Nephron progenitor cell (in vitro differentiated cells): ENCODE measurements at regions not wholly inside any gene's neighbourhood (a gene's known extent, or its start where the extent isn't known, plus 50 kb on each side); places are given as distances from the start of the nearest gene placed in this dataset.

Experiments used
- DNase-seq: peaks from one replicate; pipeline ENCODE4 v3.0.0; 2021
- H3K27ac Mint-ChIP-seq: 2 replicates; pipeline ENCODE4 v1.8.0; 2021; ENCODE audit warnings: mild to moderate bottlenecking, moderate library complexity, mixed read lengths
- H3K27me3 Mint-ChIP-seq: 2 replicates; pipeline ENCODE4 v1.8.0; 2021; ENCODE audit warnings: mild to moderate bottlenecking, low read depth, mixed read lengths; ENCODE audit not compliant: poor library complexity
- H3K36me3 Mint-ChIP-seq: 2 replicates; pipeline ENCODE4 v1.8.0; 2021; ENCODE audit warnings: low read depth, mixed read lengths
- H3K4me1 Mint-ChIP-seq: 2 replicates; pipeline ENCODE4 v1.8.0; 2021; ENCODE audit warnings: mixed read lengths
- H3K4me3 Mint-ChIP-seq: 2 replicates; pipeline ENCODE4 v1.8.0; 2021; ENCODE audit warnings: mild to moderate bottlenecking, moderate library complexity, mixed read lengths
- H3K9me3 Mint-ChIP-seq: 2 replicates; pipeline ENCODE4 v1.8.0; 2021; ENCODE audit warnings: mild to moderate bottlenecking, moderate library complexity, mixed read lengths
- CTCF ChIP-seq: fragments of 200-600 bp; sonication (generic); IDR thresholded peaks from 2 replicates; pipeline ENCODE4 v1.5.0; 2021; ENCODE audit warnings: antibody characterized with exemption

GRCh38 chr11:98772893-98773292 lies 247.9 kb upstream of the CNTN5 start:
- Mint-ChIP-seq H3K27me3 (no peaks in the 10 kb centered on the region), H3K27ac (no peak overlapping the region), H3K9me3 (peaks cover 23% of the 10 kb centered on the region), H3K36me3 (no peaks in the 10 kb centered on the region), H3K4me3 (no peak overlapping the region), H3K4me1 (no peaks in the 10 kb centered on the region)
- DNase-seq: no peak
- no peak for TF ChIP-seq CTCF

- Mint-ChIP-seq H3K27me3 (peaks cover 5% of the 10 kb centered on the region), H3K9me3 (no peaks in the 10 kb centered on the region), H3K27ac (no peak overlapping the region), H3K36me3 (no peaks in the 10 kb centered on the region), H3K4me3 (no peak overlapping the region), H3K4me1 (no peaks in the 10 kb centered on the region)
- DNase-seq: no peak
- TF ChIP-seq CTCF: no peak
Measured at GRCh38 chr11:98793276-98793675, 227.5 kb upstream of the CNTN5 start.

- no peaks in the 10 kb centered on the region for H3K4me1 Mint-ChIP-seq
- no peak for DNase-seq
- no peak overlapping the region for H3K4me3 Mint-ChIP-seq
- H3K36me3 Mint-ChIP-seq: no peaks in the 10 kb centered on the region
- peaks cover 13% of the 10 kb centered on the region for H3K9me3 Mint-ChIP-seq
- H3K27me3 Mint-ChIP-seq: peaks cover 5% of the 10 kb centered on the region
- no peak overlapping the region for H3K27ac Mint-ChIP-seq
- TF ChIP-seq CTCF: no peak
Measured at GRCh38 chr11:98798333-98798732, 222.4 kb upstream of the CNTN5 start.

GRCh38 chr11:98800696-98801095 lies 220.1 kb upstream of the CNTN5 start:
- no peaks in the 10 kb centered on the region for H3K36me3 Mint-ChIP-seq
- no peak for TF ChIP-seq CTCF
- peaks cover 15% of the 10 kb centered on the region for H3K9me3 Mint-ChIP-seq
- H3K27ac Mint-ChIP-seq: no peak overlapping the region
- DNase-seq: no peak
- H3K4me3 Mint-ChIP-seq: no peak overlapping the region
- H3K27me3 Mint-ChIP-seq: peaks cover 5% of the 10 kb centered on the region
- no peaks in the 10 kb centered on the region for H3K4me1 Mint-ChIP-seq

GRCh38 chr11:98828986-98829708 lies 191.6 kb upstream of the CNTN5 start:
- Mint-ChIP-seq H3K27me3 (no peaks in the 10 kb centered on the region), H3K36me3 (no peaks in the 10 kb centered on the region), H3K9me3 (no peaks in the 10 kb centered on the region), H3K4me1 (no peaks in the 10 kb centered on the region), H3K4me3 (no peak overlapping the region), H3K27ac (no peak overlapping the region)
- no peak for TF ChIP-seq CTCF
- DNase-seq: no peak

- DNase-seq: no peak
- Mint-ChIP-seq H3K4me1 (no peaks in the 10 kb centered on the region), H3K27ac (no peak overlapping the region), H3K36me3 (no peaks in the 10 kb centered on the region), H3K27me3 (no peaks in the 10 kb centered on the region), H3K9me3 (no peaks in the 10 kb centered on the region), H3K4me3 (no peak overlapping the region)
- no peak for TF ChIP-seq CTCF
Measured at GRCh38 chr11:98829971-98830370, 190.8 kb upstream of the CNTN5 start.
